ENCODE measurements at regions not wholly inside any gene's neighbourhood (a gene's known extent, or its start where the extent isn't known, plus 50 kb on each side); places are given as distances from the start of the nearest gene placed in this dataset.

- Mint-ChIP-seq H3K4me3 (ENCODE audit: unreplicated experiment) (no peak overlapping the region), H3K27me3 (ENCODE audit: low read depth, unreplicated experiment) (no peaks in the 10 kb centered on the region), H3K9me3 (ENCODE audit: unreplicated experiment) (peaks cover 3% of the 10 kb centered on the region), H3K27ac (ENCODE audit: unreplicated experiment) (no peak overlapping the region), H3K4me1 (ENCODE audit: low read depth, unreplicated experiment) (no peaks in the 10 kb centered on the region), H3K36me3 (ENCODE audit: low read depth, unreplicated experiment) (no peaks in the 10 kb centered on the region)
- H2AFZ ChIP-seq (ENCODE audit: low read depth, low read length), result no peak overlapping the region
- H4K20me1 ChIP-seq (ENCODE audit: insufficient read depth, low read length), result no peaks in the 10 kb centered on the region
- DNase-seq (ENCODE audit: low read depth) (no peak), FAIRE-seq (no peak)
- H3K27ac ChIP-seq (ENCODE audit: low read depth, low read length), result no peak overlapping the region
- no peak overlapping the region for H3K4me3 ChIP-seq (ENCODE audit: insufficient read depth, low read depth, low read length)
- H3K9me3 ChIP-seq (ENCODE audit: insufficient read depth, low read depth, low read length), result no peaks in the 10 kb centered on the region
- H3K4me2 ChIP-seq (ENCODE audit: low read length), result no peak overlapping the region
- H3K79me2 ChIP-seq (ENCODE audit: insufficient read depth, low read length), result no peaks in the 10 kb centered on the region
- no peaks in the 10 kb centered on the region for H3K4me1 ChIP-seq (ENCODE audit: insufficient read depth, low read length)
- H3K36me3 ChIP-seq (ENCODE audit: insufficient read depth, low read length), result no peaks in the 10 kb centered on the region
- no peak overlapping the region for H3K9ac ChIP-seq (ENCODE audit: low read length)
- TF ChIP-seq, protein P1, sequence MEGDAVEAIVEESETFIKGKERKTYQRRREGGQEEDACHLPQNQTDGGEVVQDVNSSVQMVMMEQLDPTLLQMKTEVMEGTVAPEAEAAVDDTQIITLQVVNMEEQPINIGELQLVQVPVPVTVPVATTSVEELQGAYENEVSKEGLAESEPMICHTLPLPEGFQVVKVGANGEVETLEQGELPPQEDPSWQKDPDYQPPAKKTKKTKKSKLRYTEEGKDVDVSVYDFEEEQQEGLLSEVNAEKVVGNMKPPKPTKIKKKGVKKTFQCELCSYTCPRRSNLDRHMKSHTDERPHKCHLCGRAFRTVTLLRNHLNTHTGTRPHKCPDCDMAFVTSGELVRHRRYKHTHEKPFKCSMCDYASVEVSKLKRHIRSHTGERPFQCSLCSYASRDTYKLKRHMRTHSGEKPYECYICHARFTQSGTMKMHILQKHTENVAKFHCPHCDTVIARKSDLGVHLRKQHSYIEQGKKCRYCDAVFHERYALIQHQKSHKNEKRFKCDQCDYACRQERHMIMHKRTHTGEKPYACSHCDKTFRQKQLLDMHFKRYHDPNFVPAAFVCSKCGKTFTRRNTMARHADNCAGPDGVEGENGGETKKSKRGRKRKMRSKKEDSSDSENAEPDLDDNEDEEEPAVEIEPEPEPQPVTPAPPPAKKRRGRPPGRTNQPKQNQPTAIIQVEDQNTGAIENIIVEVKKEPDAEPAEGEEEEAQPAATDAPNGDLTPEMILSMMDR (IDR thresholded peaks at IDR 0.05; ENCODE audit: insufficient read depth, low read depth, low read length), result no peak
- TF ChIP-seq EZH2 (IDR thresholded peaks at IDR 0.05; ENCODE audit: insufficient read depth, low read length), result no peak
- H3K27me3 ChIP-seq (ENCODE audit: insufficient read depth, low read length), result no peaks in the 10 kb centered on the region
These were observed 497.2 kb downstream of the FLRT2 start for GRCh38 chr14:86027144-86027543.

DNA sequence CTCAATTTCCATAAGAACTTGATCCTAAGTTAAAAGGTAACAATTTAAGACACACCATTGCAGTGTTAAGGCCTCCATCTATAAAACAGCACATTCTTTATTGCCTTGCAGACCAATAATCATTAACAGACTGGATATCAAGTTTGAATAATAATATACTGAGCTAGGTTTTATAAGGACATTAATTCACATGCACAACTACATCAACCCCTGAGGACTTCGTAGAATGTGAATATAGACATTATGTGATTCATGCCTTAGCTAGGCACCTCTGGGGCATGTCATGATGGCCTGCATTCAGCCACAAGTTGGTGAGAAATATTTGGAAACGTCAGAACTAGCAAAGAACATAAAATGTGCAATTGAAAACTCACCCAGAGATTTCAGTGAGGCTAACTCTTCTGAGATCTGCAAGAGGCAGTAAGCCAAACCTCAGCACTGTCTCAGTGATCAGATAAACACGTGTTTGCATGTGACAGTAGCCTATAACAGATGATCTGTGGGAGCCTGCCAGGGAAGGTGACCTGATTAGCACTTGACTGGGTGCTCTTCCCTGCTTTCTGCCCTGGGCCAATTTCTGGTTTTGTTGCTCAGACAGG is 492.2 kb downstream of the FLRT2 start:
- FAIRE-seq (no peak), DNase-seq (ENCODE audit: low read depth) (peak; percentile 55)
- H3K27ac Mint-ChIP-seq (ENCODE audit: unreplicated experiment), result no peak overlapping the region
- TF ChIP-seq EZH2 (IDR thresholded peaks at IDR 0.05; ENCODE audit: insufficient read depth, low read length), result no peak
- TF ChIP-seq, protein P1 (IDR thresholded peaks at IDR 0.05; ENCODE audit: insufficient read depth, low read depth, low read length), result no peak
- no peak overlapping the region for H3K9ac ChIP-seq (ENCODE audit: low read length)
- no peaks in the 10 kb centered on the region for H3K4me1 ChIP-seq (ENCODE audit: insufficient read depth, low read length)
- H3K27me3 Mint-ChIP-seq (ENCODE audit: low read depth, unreplicated experiment), result no peaks in the 10 kb centered on the region
- no peak overlapping the region for H3K4me3 Mint-ChIP-seq (ENCODE audit: unreplicated experiment)
- H3K79me2 ChIP-seq (ENCODE audit: insufficient read depth, low read length), result no peaks in the 10 kb centered on the region
- H3K36me3 Mint-ChIP-seq (ENCODE audit: low read depth, unreplicated experiment), result no peaks in the 10 kb centered on the region
- H3K4me1 Mint-ChIP-seq (ENCODE audit: low read depth, unreplicated experiment), result no peaks in the 10 kb centered on the region
- no peaks in the 10 kb centered on the region for H3K27me3 ChIP-seq (ENCODE audit: insufficient read depth, low read length)
- no peak overlapping the region for H3K27ac ChIP-seq (ENCODE audit: low read depth, low read length)
- H4K20me1 ChIP-seq (ENCODE audit: insufficient read depth, low read length), result no peaks in the 10 kb centered on the region
- no peaks in the 10 kb centered on the region for H3K9me3 ChIP-seq (ENCODE audit: insufficient read depth, low read depth, low read length)
- H3K9me3 Mint-ChIP-seq (ENCODE audit: unreplicated experiment), result peaks cover 2% of the 10 kb centered on the region
- no peaks in the 10 kb centered on the region for H3K36me3 ChIP-seq (ENCODE audit: insufficient read depth, low read length)
- H2AFZ ChIP-seq (ENCODE audit: low read depth, low read length), result no peak overlapping the region
- no peak overlapping the region for H3K4me2 ChIP-seq (ENCODE audit: low read length)
- H3K4me3 ChIP-seq (ENCODE audit: insufficient read depth, low read depth, low read length), result no peak overlapping the region

DNA sequence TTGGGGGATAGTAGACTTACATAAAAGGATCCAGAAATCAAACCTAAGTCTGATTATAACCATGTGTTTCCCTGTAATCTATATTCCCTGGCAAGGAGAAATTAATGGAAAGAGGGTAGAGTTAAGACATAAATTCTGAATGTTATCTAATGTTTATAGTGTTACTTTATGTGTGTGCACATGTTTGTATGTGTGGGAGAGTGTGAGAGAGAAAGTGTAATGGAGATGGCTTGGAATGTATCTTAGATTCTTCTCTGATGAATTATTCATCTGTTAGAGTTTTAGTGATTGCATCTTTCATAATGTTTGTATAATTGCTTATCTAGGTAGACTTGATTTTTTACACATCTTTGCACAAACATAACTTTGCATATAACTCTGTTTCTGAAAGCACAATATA is 490.9 kb downstream of the FLRT2 start:
- Histone ChIP-seq H3K9ac (ENCODE audit: low read length) (no peak overlapping the region), H3K4me2 (ENCODE audit: low read length) (no peak overlapping the region), H3K27ac (ENCODE audit: low read depth, low read length) (no peak overlapping the region), H3K79me2 (ENCODE audit: insufficient read depth, low read length) (no peaks in the 10 kb centered on the region), H3K9me3 (ENCODE audit: insufficient read depth, low read depth, low read length) (no peaks in the 10 kb centered on the region), H4K20me1 (ENCODE audit: insufficient read depth, low read length) (no peaks in the 10 kb centered on the region), H2AFZ (ENCODE audit: low read depth, low read length) (no peak overlapping the region), H3K4me3 (ENCODE audit: insufficient read depth, low read depth, low read length) (no peak overlapping the region), H3K4me1 (ENCODE audit: insufficient read depth, low read length) (no peaks in the 10 kb centered on the region), H3K36me3 (ENCODE audit: insufficient read depth, low read length) (no peaks in the 10 kb centered on the region), H3K27me3 (ENCODE audit: insufficient read depth, low read length) (no peaks in the 10 kb centered on the region)
- TF ChIP-seq, protein P1 (IDR thresholded peaks at IDR 0.05; ENCODE audit: insufficient read depth, low read depth, low read length), result no peak
- no peak for TF ChIP-seq EZH2 (IDR thresholded peaks at IDR 0.05; ENCODE audit: insufficient read depth, low read length)
- DNase-seq (ENCODE audit: low read depth), result no peak
- Mint-ChIP-seq H3K9me3 (ENCODE audit: unreplicated experiment) (peaks cover 2% of the 10 kb centered on the region), H3K4me1 (ENCODE audit: low read depth, unreplicated experiment) (peaks cover 4% of the 10 kb centered on the region), H3K27me3 (ENCODE audit: low read depth, unreplicated experiment) (no peaks in the 10 kb centered on the region), H3K27ac (ENCODE audit: unreplicated experiment) (no peak overlapping the region), H3K36me3 (ENCODE audit: low read depth, unreplicated experiment) (no peaks in the 10 kb centered on the region), H3K4me3 (ENCODE audit: unreplicated experiment) (no peak overlapping the region)
- no peak for FAIRE-seq
